IPS-NIHi7 (cell line): ENCODE measurements at regions not wholly inside any gene's neighbourhood (a gene's known extent, or its start where the extent isn't known, plus 50 kb on each side); places are given as distances from the start of the nearest gene placed in this dataset.
A peak's percentile ranks its signal among the peaks of the same experiment; 100 is the strongest.

Experiments
- DNase-seq: peaks from one replicate; pipeline ENCODE4 v3.0.0; 2012; ENCODE audit warnings: mixed read lengths; ENCODE audit errors: extremely low spot score

DNA sequence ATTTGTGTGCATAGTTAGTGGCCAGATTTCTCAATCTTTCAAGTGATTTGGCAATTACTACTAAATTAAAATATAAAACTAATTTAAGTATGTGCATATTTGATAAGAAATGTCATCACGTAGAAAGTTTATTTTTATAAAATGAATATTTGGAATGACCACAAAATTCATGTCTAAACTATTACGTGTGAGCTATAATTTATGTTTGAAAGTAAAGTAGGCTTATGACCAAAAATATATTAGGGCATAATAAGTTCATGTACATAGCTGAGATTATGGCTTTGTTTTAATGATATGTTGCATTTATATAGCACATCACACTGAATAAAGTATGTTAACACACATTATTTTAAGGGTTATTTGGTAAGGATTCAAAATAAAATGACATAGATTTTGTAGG is 1532.6 kb downstream of the C4orf33 start:
- no peak for DNase-seq

DNA sequence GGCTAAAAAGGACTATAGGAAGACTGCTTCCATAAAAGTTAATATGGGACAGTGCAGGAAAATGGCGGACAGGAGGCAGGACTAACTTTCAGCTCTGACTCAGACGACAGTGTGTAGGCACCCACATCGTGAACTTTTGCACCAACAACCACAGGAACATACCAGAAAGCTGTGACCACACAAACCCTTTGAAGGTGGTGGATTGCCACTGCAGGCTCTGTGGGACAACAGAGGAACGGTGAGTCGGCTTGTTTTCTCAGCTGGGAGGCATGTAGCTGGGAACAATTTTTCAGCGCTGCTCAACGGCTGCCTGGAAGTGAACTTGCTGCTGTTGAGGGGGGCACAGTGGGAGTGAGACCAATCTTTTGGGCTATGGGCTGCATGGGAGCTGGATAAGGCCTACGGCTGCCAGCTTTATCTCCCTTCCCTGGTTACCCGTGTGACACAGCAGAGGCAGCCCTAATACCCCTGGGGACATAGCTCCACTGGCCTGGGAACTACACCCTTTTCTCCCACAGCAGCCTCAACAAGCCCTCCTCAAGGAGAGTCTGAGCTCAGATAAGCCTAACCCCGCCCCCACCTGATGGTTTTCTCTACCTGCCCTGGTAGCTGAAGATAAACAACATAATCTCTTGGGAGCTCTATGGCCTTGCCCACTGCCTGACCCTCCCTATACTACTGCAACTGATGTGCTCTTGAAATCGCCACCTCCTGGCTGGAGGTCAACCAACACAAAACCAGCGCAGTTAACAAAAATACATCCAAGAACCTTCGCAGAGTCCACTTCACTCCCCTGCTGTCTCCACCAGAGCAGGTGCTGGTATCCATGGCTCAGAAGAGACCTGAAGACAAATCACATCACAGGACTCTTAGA is 1537.0 kb downstream of the C4orf33 start:
- no peak for DNase-seq

DNA sequence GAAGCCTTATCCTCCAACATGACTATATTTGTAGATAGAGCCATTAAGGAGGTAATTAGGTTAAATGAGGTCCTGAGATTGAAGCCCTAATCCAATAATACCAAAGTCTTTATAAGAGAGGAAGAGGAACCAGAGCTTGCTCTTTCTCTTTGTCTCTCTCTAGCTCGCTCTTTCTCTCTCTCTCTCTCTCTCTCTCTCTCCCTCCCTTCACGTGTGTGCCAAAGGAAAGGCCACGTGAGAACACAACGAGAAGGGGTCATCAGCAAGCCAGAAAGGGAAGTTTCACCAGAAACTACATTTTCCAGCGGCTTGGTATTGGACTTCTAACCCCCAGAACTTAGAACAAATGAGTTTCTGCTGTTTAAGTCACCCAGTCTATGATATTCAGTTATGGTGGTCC is 1540.5 kb downstream of the C4orf33 start:
- DNase-seq, result no peak

DNA sequence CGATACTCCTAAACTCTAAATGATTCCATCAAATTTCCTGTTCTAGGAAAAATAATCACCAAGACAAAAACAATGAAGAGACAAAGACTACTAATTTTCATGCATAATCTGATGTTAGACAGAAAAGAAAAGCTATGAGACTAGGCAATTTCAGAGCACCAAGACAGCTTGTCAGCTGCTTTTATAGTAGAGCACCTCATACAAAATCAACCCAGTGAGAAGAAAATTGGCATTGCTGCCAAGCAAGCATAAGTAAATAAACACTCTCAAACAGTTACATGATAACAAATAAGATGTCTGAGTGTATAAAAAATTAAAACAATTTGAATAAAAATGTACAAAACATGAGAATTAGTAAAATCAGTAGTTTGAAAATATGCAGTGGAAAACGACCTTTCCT is 1544.6 kb downstream of the C4orf33 start:
- DNase-seq, result no peak

DNA sequence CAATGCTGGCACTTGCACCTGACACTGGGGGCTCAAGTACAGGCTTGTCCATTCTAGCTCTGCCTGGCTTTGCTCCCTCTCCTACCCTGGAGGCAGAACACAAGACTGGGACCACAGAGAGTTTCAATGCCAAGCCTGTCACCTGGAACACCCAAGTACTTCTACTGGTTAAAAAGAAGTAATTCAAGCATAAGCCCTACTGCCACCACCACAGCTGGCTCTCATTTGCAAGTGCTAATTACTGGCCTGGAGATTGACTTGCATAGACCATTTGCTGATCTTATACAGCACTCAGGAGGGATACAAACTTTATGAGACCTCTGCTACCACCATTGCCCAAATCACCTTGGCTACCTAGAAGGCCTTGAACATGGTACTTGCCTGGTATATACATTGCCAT is 1550.9 kb downstream of the C4orf33 start:
- peak; percentile 10 for DNase-seq

DNA sequence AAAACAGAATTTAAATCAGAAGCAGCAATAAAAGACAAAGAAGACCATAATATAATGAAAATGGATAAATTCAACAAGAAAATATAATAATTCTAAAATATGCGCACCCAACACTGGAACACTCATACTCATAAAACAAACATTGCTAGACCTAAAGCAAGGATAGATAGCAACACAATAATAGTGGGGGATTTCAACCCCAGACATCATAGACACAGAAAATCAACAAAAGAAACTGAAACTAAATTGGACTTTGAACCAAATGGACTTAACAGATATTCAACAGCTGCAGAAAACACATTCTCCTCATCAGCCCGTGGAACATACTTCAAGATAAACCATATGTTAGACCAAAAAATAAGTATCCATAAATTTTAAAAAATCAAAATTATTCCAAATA is 1552.6 kb downstream of the C4orf33 start:
- DNase-seq, result no peak

DNA sequence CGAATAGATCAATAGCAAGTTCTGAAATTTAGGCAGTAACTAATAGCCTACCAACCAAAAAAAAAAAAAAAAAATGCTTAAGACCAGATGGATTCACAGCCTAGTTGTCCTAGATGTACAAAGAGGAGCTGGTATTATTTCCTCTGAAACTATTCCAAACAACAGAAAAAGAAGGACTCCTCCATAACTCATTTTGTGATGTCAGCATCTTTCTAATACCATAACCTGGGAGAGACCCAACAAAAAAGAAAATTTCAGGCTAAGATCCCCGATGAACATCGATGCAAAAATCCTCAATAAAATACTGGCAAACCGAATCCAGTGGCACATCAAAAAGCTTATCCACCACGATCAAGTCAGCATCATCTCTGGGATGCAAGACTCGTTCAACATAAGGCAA is 1557.9 kb downstream of the C4orf33 start:
- no peak for DNase-seq

DNA sequence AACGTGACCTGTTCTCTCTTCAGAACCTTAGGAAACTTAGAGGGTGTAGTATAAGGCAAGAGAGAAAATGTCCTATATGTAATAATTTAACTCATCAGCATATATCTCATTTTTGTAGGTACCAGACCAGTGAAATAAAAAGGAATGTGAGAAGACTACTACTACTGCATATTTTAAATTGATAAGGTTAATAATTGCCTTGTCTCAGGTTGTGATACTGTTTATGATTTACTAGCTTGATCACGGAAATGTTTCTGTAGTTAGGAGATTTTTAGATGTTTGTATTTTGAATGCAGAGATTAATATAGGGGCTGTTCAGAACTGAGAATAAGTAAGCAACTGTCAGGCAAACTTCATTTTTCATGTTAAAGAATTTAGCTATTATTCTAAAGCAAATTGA is 1563.4 kb downstream of the C4orf33 start:
- no peak for DNase-seq

DNA sequence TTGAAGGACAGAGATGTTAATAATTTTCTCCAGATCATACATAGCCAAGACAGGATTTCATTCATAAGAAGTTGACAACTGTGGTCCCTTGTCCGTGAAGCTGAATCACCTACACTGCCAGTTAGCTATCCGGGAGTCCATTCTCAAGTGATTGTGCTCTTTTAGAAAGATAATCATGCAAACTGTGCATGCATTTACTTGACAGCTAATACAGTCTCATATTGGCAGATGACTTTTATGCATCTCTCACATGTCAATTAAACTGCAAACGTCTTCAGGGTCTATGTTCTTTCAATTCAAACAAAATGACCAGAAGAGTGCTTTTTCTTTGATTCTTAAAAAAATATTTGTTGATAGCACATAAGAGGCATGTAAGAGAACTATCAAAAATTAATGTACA is 1572.9 kb downstream of the C4orf33 start:
- DNase-seq, result no peak

DNA sequence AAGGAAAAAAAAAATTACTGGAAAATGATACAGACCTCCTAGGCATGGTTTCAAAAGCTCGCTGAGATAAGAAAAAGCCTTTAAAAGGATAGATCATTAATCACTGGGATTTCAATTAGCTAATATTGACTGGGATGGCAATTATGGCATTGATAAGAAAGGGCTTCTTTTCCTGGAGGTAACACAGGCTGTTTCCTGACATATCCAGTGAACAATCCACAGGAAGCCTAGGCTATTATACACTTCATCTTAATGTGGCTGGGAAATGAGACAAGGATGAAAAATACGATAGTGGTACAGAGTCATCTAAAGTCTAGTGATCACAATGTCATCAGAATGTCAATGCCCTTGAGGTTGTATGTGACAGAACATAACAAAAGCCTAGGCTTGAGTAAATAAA is 1579.3 kb downstream of the C4orf33 start:
- DNase-seq, result no peak

DNA sequence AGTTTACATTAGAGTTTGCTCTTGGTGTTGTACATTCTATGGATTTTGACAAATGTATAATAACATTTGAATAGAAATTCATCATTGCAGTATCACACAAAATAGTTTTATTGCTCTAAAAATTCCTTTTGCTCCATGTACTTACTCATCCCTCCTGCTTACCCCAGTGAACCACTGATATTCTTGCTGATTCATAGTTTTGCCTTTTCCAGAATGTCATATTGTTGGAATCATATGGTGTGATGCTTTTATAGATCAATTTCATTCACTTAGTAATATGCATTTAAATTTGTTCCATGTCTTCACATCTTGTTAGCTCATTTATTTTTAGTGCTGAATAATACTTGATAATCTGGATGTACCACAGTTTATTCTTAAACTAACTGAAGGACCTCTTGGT is 1593.2 kb downstream of the C4orf33 start:
- no peak for DNase-seq

DNA sequence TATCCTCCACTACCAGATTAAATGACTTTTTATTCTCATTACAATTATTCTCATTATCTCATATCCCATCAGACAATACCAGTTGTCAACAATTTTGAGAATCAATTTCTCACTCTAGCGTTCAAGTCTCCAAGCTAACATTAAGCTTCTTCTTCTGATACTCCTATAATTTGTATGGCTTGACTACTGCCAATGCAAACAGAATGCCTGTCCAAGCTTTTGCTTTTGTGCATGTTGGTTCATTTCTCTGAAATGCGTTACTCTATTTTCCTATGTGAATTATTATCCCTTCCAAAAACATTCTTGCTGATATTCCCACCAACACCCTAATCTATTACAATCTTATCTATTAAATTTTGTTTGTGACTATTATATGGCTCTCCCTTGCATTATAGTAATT is 1602.3 kb downstream of the C4orf33 start:
- DNase-seq, result no peak

DNA sequence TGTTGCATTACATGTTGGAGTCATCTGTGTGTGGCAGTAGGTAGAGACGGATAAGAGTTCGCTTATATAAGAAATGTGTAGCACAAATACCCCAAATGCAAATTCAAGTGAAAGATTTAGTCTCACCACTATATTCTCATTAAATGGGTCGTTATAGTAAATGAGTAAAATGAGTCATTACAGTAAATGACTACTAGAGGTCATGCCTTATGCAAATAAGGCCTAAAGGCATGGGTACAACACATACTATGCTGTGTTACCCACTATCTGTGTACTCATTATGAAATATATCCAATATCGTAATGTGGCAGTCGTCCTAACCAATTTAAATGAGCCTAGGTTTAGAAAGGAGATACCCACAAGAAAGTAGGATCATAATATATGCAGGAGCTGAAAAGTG is 1603.1 kb downstream of the C4orf33 start:
- DNase-seq, result no peak

DNA sequence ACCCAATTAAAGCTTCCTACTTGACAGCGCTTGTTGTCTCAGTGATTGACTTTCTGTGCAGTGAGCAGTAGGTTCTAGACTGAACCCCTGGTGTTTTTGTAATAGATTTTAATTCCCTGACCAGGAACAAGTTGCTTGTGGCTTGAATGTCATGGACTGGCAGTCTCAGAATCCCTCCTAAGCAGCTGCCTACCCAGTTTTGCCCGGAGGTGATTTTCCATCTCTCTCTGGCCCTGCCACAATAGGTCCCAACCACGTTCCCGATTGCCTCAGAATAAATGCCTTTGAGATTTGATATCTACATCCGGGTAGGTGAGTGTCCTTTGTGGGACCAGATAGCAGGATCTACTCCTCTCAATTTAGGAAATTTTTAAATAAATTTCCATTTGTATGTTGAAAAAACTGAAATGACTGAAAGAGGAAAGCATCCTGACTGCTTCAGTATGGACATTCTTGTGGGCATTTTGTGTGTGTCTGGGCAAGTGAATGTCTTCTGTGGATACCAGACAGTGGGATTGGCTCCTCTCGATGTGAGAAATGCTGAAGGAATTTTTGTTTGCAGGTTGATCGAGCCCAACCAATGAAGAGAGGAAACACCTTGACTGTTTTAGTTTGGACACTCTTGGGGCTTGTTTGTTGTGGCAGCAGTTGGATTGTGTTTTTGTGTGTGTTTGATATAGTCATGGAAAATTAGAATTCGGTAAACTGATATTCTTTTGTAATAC is 1607.4 kb downstream of the C4orf33 start:
- DNase-seq, result no peak

DNA sequence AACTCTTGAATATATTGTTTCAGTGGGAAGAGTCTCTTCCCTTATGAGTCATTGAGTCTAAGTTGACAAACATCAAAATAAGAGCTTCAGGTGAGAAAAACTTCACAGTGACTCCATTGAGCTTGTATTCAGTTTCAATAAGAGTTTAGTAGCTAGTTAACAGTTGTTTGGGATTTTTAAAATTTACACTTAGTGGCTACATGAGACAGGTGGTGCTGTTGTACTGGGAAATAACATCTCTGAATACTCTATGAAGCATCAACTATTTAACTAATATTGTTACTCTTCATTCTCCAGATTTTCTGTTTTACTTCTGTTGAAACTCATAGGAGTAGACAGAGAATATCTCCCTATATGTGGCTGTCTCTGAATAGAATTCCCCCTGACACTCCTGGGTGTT is 1609.1 kb downstream of the C4orf33 start:
- no peak for DNase-seq

DNA sequence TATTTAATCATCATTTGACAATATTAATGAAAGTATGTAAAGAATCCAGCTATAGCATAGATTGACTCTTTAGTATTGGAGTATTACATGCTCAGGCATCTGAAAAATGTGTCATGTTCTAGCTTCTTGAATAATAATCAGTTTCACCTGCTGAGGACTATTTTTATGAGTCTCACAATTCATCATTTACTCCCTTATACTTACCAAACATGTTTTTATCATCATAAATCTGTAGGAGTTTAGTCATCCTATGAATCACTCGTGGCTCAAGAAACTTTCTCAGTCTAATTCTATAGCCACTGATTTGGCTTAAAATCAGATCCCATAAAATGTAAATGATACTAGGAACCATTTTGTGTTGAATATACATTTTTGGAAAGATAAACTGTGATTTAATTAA is 1616.1 kb downstream of the C4orf33 start:
- DNase-seq, result no peak

DNA sequence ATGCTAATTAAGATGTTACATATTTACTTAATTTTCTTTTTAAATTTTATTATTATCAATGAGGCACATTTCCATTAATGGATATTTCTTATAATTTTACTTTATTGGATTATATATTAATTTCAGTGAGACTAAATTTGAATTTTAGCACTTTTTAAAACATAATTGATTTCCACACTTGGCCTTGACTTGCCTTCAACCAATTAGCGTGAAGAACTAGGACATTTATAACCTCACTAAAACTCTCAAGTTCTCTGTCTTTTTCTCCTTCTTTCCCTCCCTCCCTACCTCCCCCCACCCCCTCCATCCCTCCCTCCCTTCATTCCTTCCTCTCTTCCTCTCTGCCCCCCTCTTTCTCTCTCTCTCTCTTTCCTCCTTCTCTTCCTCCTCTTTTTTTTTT is 1618.1 kb downstream of the C4orf33 start:
- DNase-seq, result no peak

DNA sequence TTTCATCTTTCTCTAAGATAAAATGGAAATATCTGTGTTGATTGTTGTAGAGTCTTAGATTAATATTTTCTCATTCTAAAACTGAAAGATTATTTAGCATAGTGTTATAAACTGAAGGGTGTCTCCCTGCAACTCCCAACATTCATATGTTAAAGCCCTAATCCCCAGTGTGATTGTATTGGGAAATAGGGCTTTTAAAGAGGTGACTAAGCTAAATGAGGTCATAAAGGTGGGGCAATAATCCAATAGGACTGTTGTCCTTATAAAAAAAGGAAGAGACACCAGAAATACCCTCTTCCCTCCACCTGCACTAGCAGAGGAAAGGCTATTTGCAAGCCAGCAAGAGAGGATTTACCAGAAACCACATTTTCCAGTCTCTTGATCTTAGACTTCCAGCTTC is 1626.4 kb downstream of the C4orf33 start:
- peak; percentile 12 for DNase-seq

DNA sequence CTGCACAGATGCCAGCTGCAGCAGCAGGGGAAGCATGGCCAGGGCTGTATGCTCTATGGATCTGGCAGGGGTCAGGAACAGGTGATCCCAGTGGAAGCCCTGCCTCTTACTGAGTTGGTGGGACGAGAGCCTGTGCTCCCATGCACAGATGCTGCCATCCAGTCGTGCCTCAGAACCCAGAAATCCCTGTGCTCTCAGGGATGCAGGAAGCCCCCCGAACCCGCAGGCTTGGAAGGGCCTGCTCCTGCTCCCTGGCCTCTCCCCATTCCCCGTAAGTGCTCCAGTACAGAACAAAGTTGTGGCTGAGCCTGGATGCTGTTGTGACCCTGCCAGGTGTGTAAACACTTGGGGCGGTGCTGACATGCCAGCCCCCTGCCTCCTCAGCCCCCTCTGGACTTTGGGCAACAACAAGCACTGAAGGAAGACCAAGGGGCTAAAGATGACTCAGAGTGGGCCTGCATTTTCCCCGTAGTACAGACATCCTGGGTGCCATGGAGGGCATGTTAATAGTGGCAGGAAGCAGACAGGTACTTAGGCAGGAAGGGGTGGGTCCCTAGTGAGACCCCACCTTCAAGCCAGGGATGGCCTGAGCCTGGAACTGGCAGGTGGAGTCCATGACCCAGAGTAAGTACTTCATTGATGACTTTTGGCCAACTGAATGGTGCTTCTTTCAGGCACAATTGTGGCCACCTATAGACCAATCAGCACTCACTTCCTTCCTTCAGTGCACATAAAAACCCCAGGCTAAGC is 1640.7 kb downstream of the C4orf33 start:
- no peak for DNase-seq

DNA sequence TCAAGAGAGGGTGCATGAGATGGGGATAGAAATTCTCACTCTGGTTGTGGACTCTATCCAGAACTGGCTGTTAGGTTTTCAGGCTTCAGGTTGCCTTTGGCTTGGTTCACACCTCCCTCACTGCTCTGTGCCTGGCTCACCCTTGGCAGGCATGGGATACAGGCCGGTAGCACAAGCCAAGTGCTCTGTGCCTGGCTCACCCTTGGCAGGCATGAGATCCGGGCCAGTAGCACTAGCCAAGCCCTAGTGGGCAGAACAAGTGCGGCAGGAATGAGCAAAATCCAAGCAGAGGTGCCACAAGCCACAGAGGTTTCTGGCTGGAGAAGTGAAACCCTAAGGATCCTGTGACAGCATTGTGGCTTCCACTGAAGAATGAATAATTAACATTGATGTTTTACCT is 1642.3 kb downstream of the C4orf33 start:
- DNase-seq, result no peak

DNA sequence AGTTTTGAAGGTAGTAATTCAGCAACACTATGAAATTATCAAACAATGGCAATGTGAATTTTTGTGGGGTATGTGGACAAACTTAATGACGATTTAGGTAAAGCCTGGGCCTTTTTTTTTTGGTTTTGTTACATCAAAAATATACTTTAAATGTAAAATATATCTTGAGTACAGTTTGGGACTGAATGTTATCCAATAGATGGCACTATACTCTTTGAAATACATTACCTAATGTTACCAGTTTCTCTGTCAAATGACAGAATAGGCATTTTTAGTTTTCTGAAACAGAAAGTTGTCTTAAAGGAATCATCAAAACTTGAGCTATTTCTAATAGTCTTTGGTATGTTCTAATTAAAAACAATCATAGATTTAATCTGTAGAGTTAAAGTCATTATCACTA is 1651.9 kb downstream of the C4orf33 start:
- DNase-seq, result no peak

DNA sequence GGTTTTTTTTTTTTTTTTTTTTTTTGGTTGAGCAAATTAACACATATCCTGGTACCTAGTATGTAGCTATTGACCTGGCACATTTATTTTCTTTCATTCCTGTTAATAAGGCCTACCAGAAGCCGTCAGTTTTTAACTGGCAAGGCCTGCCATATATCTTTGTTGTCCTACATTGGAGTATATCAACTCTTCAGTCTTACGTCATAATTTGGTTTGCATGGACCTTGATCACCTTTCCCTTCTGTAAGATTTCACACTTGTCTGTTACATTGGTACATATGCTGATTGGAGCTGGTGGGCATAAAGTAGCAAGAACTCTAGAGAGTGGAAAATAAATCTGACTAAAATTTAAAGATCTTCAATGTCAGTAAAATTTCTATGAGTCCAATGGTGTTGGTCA is 1658.0 kb downstream of the C4orf33 start:
- no peak for DNase-seq

DNA sequence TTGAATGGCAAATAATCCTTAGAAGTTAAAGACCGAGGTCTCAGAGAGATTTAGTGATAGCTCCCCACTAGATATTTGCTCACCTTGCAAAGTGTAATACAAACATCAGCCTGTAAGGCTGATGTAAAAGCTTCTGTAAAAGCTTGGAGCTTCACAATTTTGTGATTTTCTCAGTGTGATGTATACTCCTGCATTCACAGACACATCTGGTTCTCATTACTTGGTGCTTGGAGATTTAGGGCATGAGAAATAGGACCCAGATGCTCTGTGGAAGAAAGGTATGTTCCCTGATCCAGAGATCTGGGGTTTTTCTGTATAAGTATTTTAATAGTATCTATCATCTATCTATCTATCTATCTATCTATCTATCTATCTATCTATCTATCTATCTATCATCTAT is 1664.3 kb downstream of the C4orf33 start:
- no peak for DNase-seq
